ENCODE measurements at regions not wholly inside any gene's neighbourhood (a gene's known extent, or its start where the extent isn't known, plus 50 kb on each side); places are given as distances from the start of the nearest gene placed in this dataset.

DNA sequence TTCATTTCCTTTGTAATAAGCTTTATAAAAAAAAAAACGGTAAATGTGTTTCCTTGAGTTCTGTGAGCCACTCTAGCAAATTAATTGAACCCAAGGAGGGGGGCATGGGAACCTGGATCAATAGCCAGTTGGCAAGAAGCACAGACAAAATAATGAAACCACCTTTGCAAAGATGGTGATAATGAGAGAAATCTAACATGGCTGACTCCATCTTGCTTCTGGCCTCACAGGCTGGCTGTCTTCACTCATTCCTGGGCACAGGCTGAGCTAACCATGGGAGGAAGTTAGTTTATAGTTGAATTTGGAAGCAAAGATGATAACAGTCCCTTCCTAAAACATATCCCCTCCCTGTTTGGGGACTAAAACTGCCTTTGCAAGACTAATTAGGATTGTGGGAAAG lies 95.1 kb downstream of the B3GNT2 start:
- H3K36me3 ChIP-seq: no peaks in the 10 kb centered on the region
- DNase-seq (ENCODE audit: low spot score) (no peak), ATAC-seq (ENCODE audit: insufficient number of reproducible peaks, low FRiP score, low read depth) (no peak)
- TF ChIP-seq, protein P1, sequence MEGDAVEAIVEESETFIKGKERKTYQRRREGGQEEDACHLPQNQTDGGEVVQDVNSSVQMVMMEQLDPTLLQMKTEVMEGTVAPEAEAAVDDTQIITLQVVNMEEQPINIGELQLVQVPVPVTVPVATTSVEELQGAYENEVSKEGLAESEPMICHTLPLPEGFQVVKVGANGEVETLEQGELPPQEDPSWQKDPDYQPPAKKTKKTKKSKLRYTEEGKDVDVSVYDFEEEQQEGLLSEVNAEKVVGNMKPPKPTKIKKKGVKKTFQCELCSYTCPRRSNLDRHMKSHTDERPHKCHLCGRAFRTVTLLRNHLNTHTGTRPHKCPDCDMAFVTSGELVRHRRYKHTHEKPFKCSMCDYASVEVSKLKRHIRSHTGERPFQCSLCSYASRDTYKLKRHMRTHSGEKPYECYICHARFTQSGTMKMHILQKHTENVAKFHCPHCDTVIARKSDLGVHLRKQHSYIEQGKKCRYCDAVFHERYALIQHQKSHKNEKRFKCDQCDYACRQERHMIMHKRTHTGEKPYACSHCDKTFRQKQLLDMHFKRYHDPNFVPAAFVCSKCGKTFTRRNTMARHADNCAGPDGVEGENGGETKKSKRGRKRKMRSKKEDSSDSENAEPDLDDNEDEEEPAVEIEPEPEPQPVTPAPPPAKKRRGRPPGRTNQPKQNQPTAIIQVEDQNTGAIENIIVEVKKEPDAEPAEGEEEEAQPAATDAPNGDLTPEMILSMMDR (IDR thresholded peaks at IDR 0.05): no peak
- H3K4me1 ChIP-seq (ENCODE audit: control insufficient read depth in 1 of 2, low read depth in 2 of 2): peaks cover 7 to 25% of the 10 kb centered on the region in 2 donors
- H3K9me3 ChIP-seq: no peaks in the 10 kb centered on the region
- H3K4me3 ChIP-seq: no peak overlapping the region
- no peak overlapping the region for H3K27ac ChIP-seq
- H3K27me3 ChIP-seq (replicated peaks; ENCODE audit: insufficient read depth): no peaks in the 10 kb centered on the region

GRCh38 chr2:62287899-62288880 lies 92.3 kb downstream of the B3GNT2 start:
- H3K27me3 ChIP-seq (replicated peaks; ENCODE audit: insufficient read depth): no peaks in the 10 kb centered on the region
- TF ChIP-seq, protein P1 (IDR thresholded peaks at IDR 0.05): no peak
- peaks cover 5% of the 10 kb centered on the region for H3K9me3 ChIP-seq
- no peak overlapping the region for H3K4me3 ChIP-seq
- DNase-seq (ENCODE audit: low spot score): peak; percentile 21
- no peaks in the 10 kb centered on the region for H3K36me3 ChIP-seq
- no peak overlapping the region for H3K27ac ChIP-seq
- ATAC-seq (ENCODE audit: insufficient number of reproducible peaks, low FRiP score, low read depth): no peak
- peaks cover under 1 to 15% of the 10 kb centered on the region in 2 donors for H3K4me1 ChIP-seq (ENCODE audit: control insufficient read depth in 1 of 2, low read depth in 2 of 2)

- no peaks in the 10 kb centered on the region for H3K36me3 ChIP-seq
- H3K27ac ChIP-seq: no peak overlapping the region
- TF ChIP-seq, protein P1 (IDR thresholded peaks at IDR 0.05): no peak
- H3K4me3 ChIP-seq: no peak overlapping the region
- ATAC-seq (ENCODE audit: insufficient number of reproducible peaks, low FRiP score, low read depth) (no peak), DNase-seq (ENCODE audit: low spot score) (no peak)
- H3K4me1 ChIP-seq (ENCODE audit: control insufficient read depth in 1 of 2, low read depth in 2 of 2): peaks cover 0 to 5% of the 10 kb centered on the region in 2 donors
- H3K9me3 ChIP-seq: peaks cover 5% of the 10 kb centered on the region
- H3K27me3 ChIP-seq (replicated peaks; ENCODE audit: insufficient read depth): no peaks in the 10 kb centered on the region
Measured at GRCh38 chr2:62287282-62287681, 91.4 kb downstream of the B3GNT2 start.

GRCh38 chr2:62286089-62286785 lies 90.3 kb downstream of the B3GNT2 start:
- TF ChIP-seq, protein P1 (IDR thresholded peaks at IDR 0.05): no peak
- Histone ChIP-seq H3K36me3 (no peaks in the 10 kb centered on the region), H3K27me3 (replicated peaks; ENCODE audit: insufficient read depth) (no peaks in the 10 kb centered on the region), H3K4me3 (no peak overlapping the region), H3K4me1 (ENCODE audit: control insufficient read depth in 1 of 2, low read depth in 2 of 2) (no peaks in the 10 kb centered on the region), H3K27ac (no peak overlapping the region), H3K9me3 (peaks cover 5% of the 10 kb centered on the region)
- DNase-seq (ENCODE audit: low spot score): no peak
- ATAC-seq (ENCODE audit: insufficient number of reproducible peaks, low FRiP score, low read depth): no peak

DNA sequence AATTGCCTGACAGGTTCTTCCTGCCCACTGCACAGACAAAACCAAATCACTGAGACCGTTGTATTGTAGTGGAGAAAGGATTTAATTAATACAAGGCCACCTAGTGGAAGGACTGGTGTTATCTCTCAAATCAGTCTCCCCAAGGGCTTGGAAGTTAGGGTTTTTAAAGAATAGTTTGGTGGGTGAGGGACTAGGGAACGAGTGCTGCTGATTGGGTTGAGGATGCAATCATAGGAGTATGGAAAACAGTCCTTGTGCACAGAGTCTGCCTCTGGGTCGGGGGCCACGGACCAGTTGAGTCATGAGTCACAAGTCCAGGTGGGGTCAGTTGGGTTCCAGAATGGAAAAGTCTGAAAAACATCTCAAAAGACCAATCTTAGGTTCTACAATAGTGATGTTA lies 89.1 kb downstream of the B3GNT2 start:
- no peaks in the 10 kb centered on the region for H3K4me1 ChIP-seq (ENCODE audit: control insufficient read depth in 1 of 2, low read depth in 2 of 2)
- H3K4me3 ChIP-seq: no peak overlapping the region
- TF ChIP-seq, protein P1 (IDR thresholded peaks at IDR 0.05): no peak
- no peaks in the 10 kb centered on the region for H3K36me3 ChIP-seq
- peaks cover 5% of the 10 kb centered on the region for H3K9me3 ChIP-seq
- no peak for DNase-seq (ENCODE audit: low spot score)
- ATAC-seq (ENCODE audit: insufficient number of reproducible peaks, low FRiP score, low read depth): no peak
- H3K27me3 ChIP-seq (replicated peaks; ENCODE audit: insufficient read depth): no peaks in the 10 kb centered on the region
- H3K27ac ChIP-seq: no peak overlapping the region

All from thoracic aorta (tissue), 2 donors.